Esophagus squamous epithelium (tissue), 4 donors: ENCODE measurements at regions not wholly inside any gene's neighbourhood (a gene's known extent, or its start where the extent isn't known, plus 50 kb on each side); places are given as distances from the start of the nearest gene placed in this dataset.

Experiments
- POLR2A ChIP-seq, 4 donors: fragments of 450-650 bp; IDR thresholded peaks; one replicate each; pipeline ENCODE4 v1.6.1; 2017; ENCODE audit warnings: antibody characterized with exemption in 4 of 4, mild to moderate bottlenecking in 4 of 4, moderate library complexity in 3 of 4
- TF ChIP-seq, protein P1 (sequence below), 6 experiments: fragments of 450-650 bp in 4 of 6; fragments of 200-600 bp in 2 of 6; sonication (generic) in 2 of 6; IDR thresholded peaks; one replicate each; pipeline ENCODE4 v1.5.1; 2016 to 2019; ENCODE audit warnings: antibody characterized with exemption in 6 of 6, mild to moderate bottlenecking in 4 of 6, moderate library complexity in 4 of 6

DNA sequence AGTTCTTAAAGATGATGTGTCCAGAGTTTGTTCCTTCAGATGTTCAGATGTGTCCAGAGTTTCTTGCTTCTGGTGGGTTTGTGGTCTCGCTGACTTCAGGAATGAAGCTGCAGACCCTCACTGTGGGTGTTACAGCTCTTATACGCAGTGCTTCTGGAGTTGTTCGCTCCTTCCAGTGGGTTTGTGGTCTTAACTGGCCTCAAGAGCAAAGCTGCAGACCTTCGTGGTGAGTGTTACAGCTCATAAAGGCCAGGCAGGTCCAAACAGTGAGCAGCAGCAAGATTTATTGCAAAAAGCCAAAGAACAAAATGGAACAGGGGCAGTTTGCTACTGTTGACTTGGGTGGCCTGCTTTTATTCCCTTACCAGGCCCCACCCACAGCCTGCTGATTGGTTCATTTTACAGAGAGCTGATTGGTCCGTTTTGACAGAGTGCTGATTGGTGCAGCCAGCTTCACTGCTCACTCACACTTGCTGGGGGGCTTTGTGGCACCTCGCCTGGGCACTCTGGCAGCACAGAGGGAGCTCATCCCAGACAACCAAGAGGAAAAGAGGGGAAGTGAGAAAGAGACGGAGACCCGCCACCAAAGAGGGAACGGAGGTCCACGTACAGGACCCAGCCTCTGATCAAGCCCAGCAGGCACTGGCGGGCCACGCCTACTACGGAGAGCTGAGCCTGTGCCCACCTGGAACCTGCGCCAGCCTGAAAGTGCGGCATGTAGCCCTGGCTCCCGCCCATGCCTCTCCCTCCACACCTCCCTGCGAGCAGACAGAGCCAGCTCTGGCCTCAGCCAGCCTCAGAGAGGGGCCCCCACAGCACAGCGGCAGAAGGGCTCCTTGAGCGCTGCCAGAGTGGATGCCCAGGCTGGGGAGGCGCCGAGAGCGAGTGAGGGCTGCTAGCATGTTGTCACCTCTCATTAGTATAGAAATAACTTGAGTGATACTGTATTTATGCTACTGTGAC is 55.8 kb upstream of the SEMA3C start:
- TF ChIP-seq, protein P1, sequence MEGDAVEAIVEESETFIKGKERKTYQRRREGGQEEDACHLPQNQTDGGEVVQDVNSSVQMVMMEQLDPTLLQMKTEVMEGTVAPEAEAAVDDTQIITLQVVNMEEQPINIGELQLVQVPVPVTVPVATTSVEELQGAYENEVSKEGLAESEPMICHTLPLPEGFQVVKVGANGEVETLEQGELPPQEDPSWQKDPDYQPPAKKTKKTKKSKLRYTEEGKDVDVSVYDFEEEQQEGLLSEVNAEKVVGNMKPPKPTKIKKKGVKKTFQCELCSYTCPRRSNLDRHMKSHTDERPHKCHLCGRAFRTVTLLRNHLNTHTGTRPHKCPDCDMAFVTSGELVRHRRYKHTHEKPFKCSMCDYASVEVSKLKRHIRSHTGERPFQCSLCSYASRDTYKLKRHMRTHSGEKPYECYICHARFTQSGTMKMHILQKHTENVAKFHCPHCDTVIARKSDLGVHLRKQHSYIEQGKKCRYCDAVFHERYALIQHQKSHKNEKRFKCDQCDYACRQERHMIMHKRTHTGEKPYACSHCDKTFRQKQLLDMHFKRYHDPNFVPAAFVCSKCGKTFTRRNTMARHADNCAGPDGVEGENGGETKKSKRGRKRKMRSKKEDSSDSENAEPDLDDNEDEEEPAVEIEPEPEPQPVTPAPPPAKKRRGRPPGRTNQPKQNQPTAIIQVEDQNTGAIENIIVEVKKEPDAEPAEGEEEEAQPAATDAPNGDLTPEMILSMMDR (IDR thresholded peaks at IDR 0.05), result no peak
- TF ChIP-seq POLR2A (IDR thresholded peaks at IDR 0.05), result no peak
